ENCODE measurements at regions not wholly inside any gene's neighbourhood (a gene's known extent, or its start where the extent isn't known, plus 50 kb on each side); places are given as distances from the start of the nearest gene placed in this dataset.

DNA sequence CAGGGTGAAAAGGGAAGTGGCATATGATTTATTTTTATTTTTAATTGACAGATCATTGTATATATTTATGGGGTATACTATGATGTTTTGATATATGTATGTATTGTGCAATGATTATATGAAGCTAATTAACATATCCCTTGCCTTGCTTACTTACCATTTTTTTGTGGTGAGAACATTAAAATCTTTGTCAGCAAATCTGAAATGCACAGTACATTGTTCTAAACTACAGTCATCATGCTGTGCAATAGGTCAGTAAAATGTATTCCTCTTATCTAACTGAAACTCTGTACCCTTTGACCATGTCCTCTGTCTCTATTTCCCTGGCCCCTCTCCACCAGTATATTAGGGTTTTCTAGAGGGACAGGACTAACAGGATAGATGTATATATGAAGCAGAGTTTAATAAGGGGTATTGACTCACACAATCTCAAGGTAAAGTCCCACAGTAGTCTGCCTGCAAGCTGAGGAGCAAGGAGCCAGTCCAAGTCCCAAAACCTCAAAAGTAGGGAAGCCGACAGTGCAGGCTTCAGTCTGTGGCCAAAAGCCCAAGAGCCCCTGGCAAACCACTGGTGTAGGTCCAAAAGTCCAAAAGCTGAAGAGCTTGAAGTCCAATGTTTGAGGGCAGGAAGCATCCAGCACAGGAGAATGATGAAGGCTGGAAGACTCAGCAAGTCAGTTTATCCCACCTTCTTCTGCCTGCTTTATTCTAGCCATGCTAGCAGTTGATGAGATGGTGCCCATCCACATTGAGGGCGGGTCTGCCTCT lies 122.2 kb upstream of the FBXL7 start:
- Histone ChIP-seq H3K9me1 (ENCODE audit: control insufficient read depth, extremely low read depth, insufficient read depth, low read length) (no peaks in the 10 kb centered on the region), H3K27me3 (ENCODE audit: control insufficient read depth, extremely low read depth, insufficient read depth, low read length) (no peaks in the 10 kb centered on the region), H3K36me3 (ENCODE audit: control insufficient read depth in 2 of 2, extremely low read depth in 1 of 2, insufficient read depth in 2 of 2, low read length in 2 of 2) (no peaks in the 10 kb centered on the region), H3K79me2 (ENCODE audit: control insufficient read depth, insufficient read depth, low read length) (no peaks in the 10 kb centered on the region), H3K9me3 (ENCODE audit: control insufficient read depth, low read depth, low read length) (no peaks in the 10 kb centered on the region), H3K4me1 (ENCODE audit: control insufficient read depth, extremely low read depth, insufficient read depth, low read length) (no peaks in the 10 kb centered on the region), H3K27ac (ENCODE audit: control insufficient read depth, insufficient read depth, low read length) (no peak overlapping the region), H3K4me2 (ENCODE audit: control insufficient read depth, extremely low read depth, insufficient read depth, low read depth, low read length) (no peak overlapping the region), H3K9ac (ENCODE audit: control insufficient read depth, extremely low read depth, insufficient read depth, low read length) (no peak overlapping the region), H4K20me1 (ENCODE audit: control insufficient read depth, extremely low read depth, insufficient read depth, low read length) (no peaks in the 10 kb centered on the region), H3K4me3 (ENCODE audit: control insufficient read depth in 2 of 3, extremely low read depth in 1 of 3, insufficient read depth in 2 of 3, low read depth in 1 of 3, low read length in 3 of 3) (no peak overlapping the region), H2AFZ (ENCODE audit: control insufficient read depth, low read length) (no peak overlapping the region)
- dilution Hi-C loops (cut with MboI; ENCODE audit: extremely low pct_ligation_motif_present, low sequenced_read_pairs): no loop called here
- no peak for TF ChIP-seq EZH2 (IDR thresholded peaks at IDR 0.05; ENCODE audit: low read length)
- FAIRE-seq (no peak), DNase-seq (ENCODE audit: low read depth, low spot score) (no peak)

DNA sequence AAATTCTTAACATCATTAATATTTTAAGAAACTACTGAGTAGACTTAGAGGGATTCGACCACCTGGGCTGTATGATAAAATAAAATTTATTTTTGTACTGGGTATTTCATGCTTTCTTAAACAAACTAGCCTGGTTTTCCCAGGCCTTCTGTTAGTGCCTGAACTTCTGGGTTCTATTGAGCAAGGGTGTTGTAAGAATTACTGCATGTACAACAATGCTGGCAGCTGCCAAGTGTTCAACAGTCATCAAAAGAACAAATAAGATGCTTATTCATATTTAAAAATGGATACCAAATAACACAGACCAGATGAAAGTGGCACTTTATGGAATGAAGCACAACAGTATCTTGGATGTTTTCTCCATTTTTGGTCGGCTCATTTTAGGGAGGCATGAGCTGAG lies 123.2 kb upstream of the FBXL7 start:
- no peaks in the 10 kb centered on the region for H3K27me3 ChIP-seq (ENCODE audit: control insufficient read depth, extremely low read depth, insufficient read depth, low read length)
- TF ChIP-seq EZH2 (IDR thresholded peaks at IDR 0.05; ENCODE audit: low read length): no peak
- TF ChIP-seq, protein P1, sequence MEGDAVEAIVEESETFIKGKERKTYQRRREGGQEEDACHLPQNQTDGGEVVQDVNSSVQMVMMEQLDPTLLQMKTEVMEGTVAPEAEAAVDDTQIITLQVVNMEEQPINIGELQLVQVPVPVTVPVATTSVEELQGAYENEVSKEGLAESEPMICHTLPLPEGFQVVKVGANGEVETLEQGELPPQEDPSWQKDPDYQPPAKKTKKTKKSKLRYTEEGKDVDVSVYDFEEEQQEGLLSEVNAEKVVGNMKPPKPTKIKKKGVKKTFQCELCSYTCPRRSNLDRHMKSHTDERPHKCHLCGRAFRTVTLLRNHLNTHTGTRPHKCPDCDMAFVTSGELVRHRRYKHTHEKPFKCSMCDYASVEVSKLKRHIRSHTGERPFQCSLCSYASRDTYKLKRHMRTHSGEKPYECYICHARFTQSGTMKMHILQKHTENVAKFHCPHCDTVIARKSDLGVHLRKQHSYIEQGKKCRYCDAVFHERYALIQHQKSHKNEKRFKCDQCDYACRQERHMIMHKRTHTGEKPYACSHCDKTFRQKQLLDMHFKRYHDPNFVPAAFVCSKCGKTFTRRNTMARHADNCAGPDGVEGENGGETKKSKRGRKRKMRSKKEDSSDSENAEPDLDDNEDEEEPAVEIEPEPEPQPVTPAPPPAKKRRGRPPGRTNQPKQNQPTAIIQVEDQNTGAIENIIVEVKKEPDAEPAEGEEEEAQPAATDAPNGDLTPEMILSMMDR (optimal IDR thresholded peaks at IDR 0.05 in 1 of 3, IDR thresholded peaks at IDR 0.05 in 1 of 3, conservative IDR thresholded peaks at IDR 0.05 in 1 of 3; ENCODE audit: extremely low read depth in 1 of 3, insufficient read depth in 2 of 3, low read length in 3 of 3): no peak
- no peaks in the 10 kb centered on the region for H3K36me3 ChIP-seq (ENCODE audit: control insufficient read depth in 2 of 2, extremely low read depth in 1 of 2, insufficient read depth in 2 of 2, low read length in 2 of 2)
- H3K9ac ChIP-seq (ENCODE audit: control insufficient read depth, extremely low read depth, insufficient read depth, low read length): no peak overlapping the region
- FAIRE-seq (no peak), DNase-seq (ENCODE audit: low read depth, low spot score) (no peak)
- H3K4me1 ChIP-seq (ENCODE audit: control insufficient read depth, extremely low read depth, insufficient read depth, low read length): no peaks in the 10 kb centered on the region
- peaks cover 2% of the 10 kb centered on the region for H3K9me3 ChIP-seq (ENCODE audit: control insufficient read depth, low read depth, low read length)
- no peak overlapping the region for H3K4me3 ChIP-seq (ENCODE audit: control insufficient read depth in 2 of 3, extremely low read depth in 1 of 3, insufficient read depth in 2 of 3, low read depth in 1 of 3, low read length in 3 of 3)
- H3K79me2 ChIP-seq (ENCODE audit: control insufficient read depth, insufficient read depth, low read length): no peaks in the 10 kb centered on the region
- dilution Hi-C loops (cut with MboI; ENCODE audit: extremely low pct_ligation_motif_present, low sequenced_read_pairs): no loop called here
- H4K20me1 ChIP-seq (ENCODE audit: control insufficient read depth, extremely low read depth, insufficient read depth, low read length): no peaks in the 10 kb centered on the region
- H2AFZ ChIP-seq (ENCODE audit: control insufficient read depth, low read length): no peak overlapping the region
- no peak overlapping the region for H3K27ac ChIP-seq (ENCODE audit: control insufficient read depth, insufficient read depth, low read length)
- no peak overlapping the region for H3K4me2 ChIP-seq (ENCODE audit: control insufficient read depth, extremely low read depth, insufficient read depth, low read depth, low read length)
- no peaks in the 10 kb centered on the region for H3K9me1 ChIP-seq (ENCODE audit: control insufficient read depth, extremely low read depth, insufficient read depth, low read length)

DNA sequence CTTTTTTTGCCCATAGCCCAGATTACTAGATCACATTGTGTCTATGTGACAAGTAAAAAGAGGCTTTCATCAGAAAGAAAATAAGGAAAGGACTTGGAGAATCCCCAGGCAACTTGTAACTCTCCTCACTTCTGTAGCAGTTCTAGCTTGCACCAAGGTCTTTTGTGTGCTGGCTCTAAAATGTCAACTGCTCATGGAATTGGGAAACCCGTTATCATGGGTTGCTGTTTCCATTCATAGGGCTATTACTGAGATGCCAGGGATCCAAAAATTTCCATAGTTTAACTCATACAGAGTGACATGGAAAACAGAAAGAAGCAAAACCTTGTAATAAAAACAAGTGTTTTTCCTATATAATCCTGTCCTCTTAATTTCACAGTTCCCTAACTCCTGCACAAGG lies 123.9 kb upstream of the FBXL7 start:
- no peak overlapping the region for H3K4me3 ChIP-seq (ENCODE audit: control insufficient read depth in 2 of 3, extremely low read depth in 1 of 3, insufficient read depth in 2 of 3, low read depth in 1 of 3, low read length in 3 of 3)
- H3K9ac ChIP-seq (ENCODE audit: control insufficient read depth, extremely low read depth, insufficient read depth, low read length): no peak overlapping the region
- dilution Hi-C loops (cut with MboI; ENCODE audit: extremely low pct_ligation_motif_present, low sequenced_read_pairs): no loop called here
- H3K27ac ChIP-seq (ENCODE audit: control insufficient read depth, insufficient read depth, low read length): no peak overlapping the region
- no peak for DNase-seq (ENCODE audit: low read depth, low spot score)
- H3K27me3 ChIP-seq (ENCODE audit: control insufficient read depth, extremely low read depth, insufficient read depth, low read length): no peaks in the 10 kb centered on the region
- no peaks in the 10 kb centered on the region for H3K4me1 ChIP-seq (ENCODE audit: control insufficient read depth, extremely low read depth, insufficient read depth, low read length)
- no peak overlapping the region for H2AFZ ChIP-seq (ENCODE audit: control insufficient read depth, low read length)
- no peaks in the 10 kb centered on the region for H4K20me1 ChIP-seq (ENCODE audit: control insufficient read depth, extremely low read depth, insufficient read depth, low read length)
- no peak for FAIRE-seq
- TF ChIP-seq, protein P1 (optimal IDR thresholded peaks at IDR 0.05 in 1 of 3, IDR thresholded peaks at IDR 0.05 in 1 of 3, conservative IDR thresholded peaks at IDR 0.05 in 1 of 3; ENCODE audit: extremely low read depth in 1 of 3, insufficient read depth in 2 of 3, low read length in 3 of 3): no peak
- TF ChIP-seq EZH2 (IDR thresholded peaks at IDR 0.05; ENCODE audit: low read length): no peak
- H3K36me3 ChIP-seq (ENCODE audit: control insufficient read depth in 2 of 2, extremely low read depth in 1 of 2, insufficient read depth in 2 of 2, low read length in 2 of 2): no peaks in the 10 kb centered on the region
- H3K4me2 ChIP-seq (ENCODE audit: control insufficient read depth, extremely low read depth, insufficient read depth, low read depth, low read length): no peak overlapping the region
- no peaks in the 10 kb centered on the region for H3K9me1 ChIP-seq (ENCODE audit: control insufficient read depth, extremely low read depth, insufficient read depth, low read length)
- no peaks in the 10 kb centered on the region for H3K79me2 ChIP-seq (ENCODE audit: control insufficient read depth, insufficient read depth, low read length)
- H3K9me3 ChIP-seq (ENCODE audit: control insufficient read depth, low read depth, low read length): peaks cover 2% of the 10 kb centered on the region
